GM18907 (cell line): ENCODE measurements at regions not wholly inside any gene's neighbourhood (a gene's known extent, or its start where the extent isn't known, plus 50 kb on each side); places are given as distances from the start of the nearest gene placed in this dataset.

ENCODE experiments used
- ATAC-seq: cut with Tn5 transposase; IDR thresholded peaks from one replicate; pipeline ENCODE4 v1.9.1; 2021; ENCODE audit warnings: mild to moderate bottlenecking, moderate library complexity; ENCODE audit not compliant: unreplicated experiment

- ATAC-seq: no peak
Observed at GRCh38 chr17:69995476-69995875, 79.5 kb upstream of the KCNJ16 start.

DNA sequence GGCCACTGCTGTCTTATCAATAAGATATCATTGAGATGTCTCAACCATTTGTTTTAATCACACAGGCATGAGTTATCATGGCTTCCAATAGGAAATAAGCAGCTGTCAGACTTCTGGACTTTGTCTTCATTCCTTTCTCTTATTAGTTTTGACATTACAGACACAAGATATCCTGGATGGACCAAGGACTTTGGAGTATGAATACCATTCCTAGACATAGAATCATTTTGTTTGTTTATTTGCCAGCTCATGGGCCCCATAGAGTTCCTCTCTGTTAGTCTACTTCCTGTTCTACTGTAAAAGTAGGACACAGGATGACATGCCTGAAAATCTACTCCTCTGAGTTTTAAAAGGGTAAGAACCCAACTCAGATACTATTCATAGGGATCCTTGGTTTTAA is 77.7 kb upstream of the KCNJ16 start:
- no peak for ATAC-seq

GRCh38 chr17:69999253-69999652 is 75.8 kb upstream of the KCNJ16 start:
- ATAC-seq: no peak

DNA sequence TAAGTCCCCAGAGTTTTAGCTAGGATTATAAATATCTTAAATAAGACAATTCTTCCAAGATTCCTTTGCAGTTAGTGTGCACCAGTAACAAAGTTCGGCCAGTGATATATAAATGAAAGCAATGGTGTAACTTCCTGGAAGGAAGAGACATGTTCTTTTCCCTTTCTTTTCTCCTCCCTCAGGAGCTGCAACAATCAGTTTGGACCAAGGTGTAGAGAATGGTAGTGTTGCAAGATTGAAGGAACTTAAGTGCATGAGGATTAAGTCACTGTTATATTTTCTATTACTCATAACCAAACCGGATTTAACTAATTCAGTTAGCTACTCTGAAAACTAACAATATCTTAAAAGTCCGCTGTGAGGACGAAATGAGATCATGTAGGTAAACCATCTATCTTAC is 68.9 kb upstream of the KCNJ16 start:
- no peak for ATAC-seq

GRCh38 chr17:70011750-70012149 is 63.3 kb upstream of the KCNJ16 start:
- no peak for ATAC-seq

DNA sequence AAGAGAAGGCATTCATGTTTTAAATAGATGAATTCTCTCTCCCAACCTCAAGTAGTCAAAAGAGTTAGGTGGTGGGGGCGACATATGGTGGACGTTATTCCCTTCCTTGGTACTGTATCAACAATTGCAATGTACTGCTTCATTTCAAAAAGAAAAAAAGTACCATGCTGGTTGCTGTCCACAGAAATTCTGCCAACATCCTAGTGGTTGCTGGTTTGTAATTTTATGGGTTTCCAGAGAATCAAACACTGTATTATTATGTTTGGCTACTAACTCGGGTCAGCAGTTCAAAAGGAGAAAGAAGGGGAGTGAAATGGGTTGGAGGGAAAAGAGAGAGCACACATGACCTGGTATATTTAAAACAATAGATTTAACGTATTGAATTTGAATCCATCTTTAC is 61.1 kb upstream of the KCNJ16 start:
- ATAC-seq: no peak

DNA sequence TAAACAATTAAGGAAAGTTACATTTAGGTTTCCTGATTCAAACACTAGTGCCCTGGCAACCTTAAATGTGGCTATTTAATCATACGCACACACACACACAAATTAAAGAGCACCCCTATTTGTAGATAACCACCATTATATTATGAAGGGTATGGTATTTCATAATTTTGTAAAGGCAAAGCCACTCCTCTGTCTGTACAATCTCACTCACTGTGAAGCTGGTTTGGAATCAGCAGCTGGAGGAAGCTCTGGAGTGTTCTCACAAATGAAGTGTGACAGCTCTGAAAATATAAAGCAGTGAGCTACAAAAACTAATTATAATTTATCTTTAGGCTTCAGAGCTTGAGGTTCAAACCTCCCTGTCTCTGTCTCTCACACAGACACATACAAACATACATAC is 57.9 kb upstream of the KCNJ16 start:
- no peak for ATAC-seq

DNA sequence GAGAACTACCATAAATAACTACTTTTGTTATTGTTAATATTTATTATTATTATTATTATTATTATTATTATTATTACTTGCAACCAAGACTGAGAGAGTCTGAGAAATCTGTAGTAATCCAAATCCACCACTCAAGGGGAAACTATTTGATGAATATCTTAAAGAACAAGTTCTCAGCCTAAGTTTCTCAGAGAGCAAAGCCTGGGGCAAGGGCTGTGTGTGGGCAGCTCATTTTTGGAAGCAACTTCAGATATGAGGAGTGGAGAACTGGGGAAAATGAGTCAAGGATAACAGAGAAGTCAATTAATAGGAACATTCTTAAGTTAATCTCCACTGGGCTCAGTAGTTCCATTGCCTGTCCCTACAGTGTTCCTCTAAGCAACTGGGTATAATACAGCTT is 57.1 kb upstream of the KCNJ16 start:
- ATAC-seq: no peak

DNA sequence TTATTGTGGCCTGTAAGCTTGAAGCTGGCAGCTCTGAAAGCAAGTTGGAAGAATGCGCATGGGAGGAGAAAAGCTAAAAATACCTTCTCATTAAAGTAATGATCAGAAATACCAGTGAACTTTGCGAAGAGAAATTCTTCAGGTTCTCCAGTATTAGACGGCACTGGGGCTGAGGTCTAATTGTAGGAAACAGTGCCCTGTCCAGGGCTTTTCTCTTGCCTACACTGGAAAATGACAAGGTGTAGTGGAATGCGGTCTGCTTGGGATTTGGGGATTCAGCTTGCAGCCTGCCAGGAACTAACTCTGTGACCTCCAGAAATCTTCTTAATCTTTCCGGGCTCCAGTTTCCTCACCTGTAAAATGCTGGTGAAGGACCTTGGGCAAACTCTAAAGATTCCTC is 53.3 kb upstream of the KCNJ16 start:
- ATAC-seq: no peak

GRCh38 chr17:70022175-70022574 is 52.9 kb upstream of the KCNJ16 start:
- no peak for ATAC-seq

- no peak for ATAC-seq
Observed at GRCh38 chr17:70024253-70024652, 50.8 kb upstream of the KCNJ16 start.
